COLO829 (cell line): ENCODE measurements at regions not wholly inside any gene's neighbourhood (a gene's known extent, or its start where the extent isn't known, plus 50 kb on each side); places are given as distances from the start of the nearest gene placed in this dataset.
"Not testable (repeated sequence)": the region's sequence is repeated elsewhere in the genome, so short reads cannot be mapped to it uniquely, and the experiment has no call there.

ENCODE experiments used
- DNase-seq: peaks from one replicate; pipeline ENCODE4 v3.0.0; 2012; ENCODE audit warnings: low spot score

GRCh38 chr21:20163167-20163566, 835.0 kb upstream of the NCAM2 start:
- peak; percentile 1 for DNase-seq

- no peak for DNase-seq
Measured at GRCh38 chr21:20167059-20167458, 831.1 kb upstream of the NCAM2 start.

GRCh38 chr21:20169812-20170576, 828.2 kb upstream of the NCAM2 start:
- DNase-seq: no peak

- DNase-seq: no peak
Measured at GRCh38 chr21:20186186-20186585, 812.0 kb upstream of the NCAM2 start.

GRCh38 chr21:20187028-20187427, 811.2 kb upstream of the NCAM2 start:
- DNase-seq: no peak

GRCh38 chr21:20201323-20201722, 796.9 kb upstream of the NCAM2 start:
- DNase-seq: not testable (repeated sequence)

- DNase-seq: no peak
Measured at GRCh38 chr21:20207335-20207734, 790.9 kb upstream of the NCAM2 start.

GRCh38 chr21:20215959-20216358, 782.2 kb upstream of the NCAM2 start:
- no peak for DNase-seq

- no peak for DNase-seq
Measured at GRCh38 chr21:20220586-20220985, 777.6 kb upstream of the NCAM2 start.

GRCh38 chr21:20221981-20222380, 776.2 kb upstream of the NCAM2 start:
- not testable (repeated sequence) for DNase-seq

- DNase-seq: not testable (repeated sequence)
Measured at GRCh38 chr21:20236649-20237048, 761.6 kb upstream of the NCAM2 start.

GRCh38 chr21:20249401-20249800, 748.8 kb upstream of the NCAM2 start:
- DNase-seq: no peak

GRCh38 chr21:20250337-20250736, 747.9 kb upstream of the NCAM2 start:
- no peak for DNase-seq

- DNase-seq: no peak
Measured at GRCh38 chr21:20253261-20253660, 744.9 kb upstream of the NCAM2 start.

- no peak for DNase-seq
Measured at GRCh38 chr21:20254964-20255363, 743.2 kb upstream of the NCAM2 start.

GRCh38 chr21:20257052-20257740, 741.0 kb upstream of the NCAM2 start:
- no peak for DNase-seq

- DNase-seq: no peak
Measured at GRCh38 chr21:20258542-20258941, 739.7 kb upstream of the NCAM2 start.

GRCh38 chr21:20259031-20259867, 739.0 kb upstream of the NCAM2 start:
- no peak for DNase-seq

GRCh38 chr21:20260124-20260523, 738.1 kb upstream of the NCAM2 start:
- DNase-seq: no peak

- no peak for DNase-seq
Measured at GRCh38 chr21:20261364-20261763, 736.8 kb upstream of the NCAM2 start.

- no peak for DNase-seq
Measured at GRCh38 chr21:20265707-20266440, 732.3 kb upstream of the NCAM2 start.

GRCh38 chr21:20266441-20266710, 731.8 kb upstream of the NCAM2 start:
- no peak for DNase-seq
